GM21367 (cell line): ENCODE measurements at regions not wholly inside any gene's neighbourhood (a gene's known extent, or its start where the extent isn't known, plus 50 kb on each side); places are given as distances from the start of the nearest gene placed in this dataset.
"Not testable (repeated sequence)": the region's sequence is repeated elsewhere in the genome, so short reads cannot be mapped to it uniquely, and the experiment has no call there.

ENCODE experiments used
- ATAC-seq: cut with Tn5 transposase; IDR thresholded peaks from one replicate; pipeline ENCODE4 v1.9.1; 2021; ENCODE audit not compliant: unreplicated experiment

- ATAC-seq: no peak
Observed at GRCh38 chr2:153308466-153308865, 170.1 kb downstream of the RPRM start.

DNA sequence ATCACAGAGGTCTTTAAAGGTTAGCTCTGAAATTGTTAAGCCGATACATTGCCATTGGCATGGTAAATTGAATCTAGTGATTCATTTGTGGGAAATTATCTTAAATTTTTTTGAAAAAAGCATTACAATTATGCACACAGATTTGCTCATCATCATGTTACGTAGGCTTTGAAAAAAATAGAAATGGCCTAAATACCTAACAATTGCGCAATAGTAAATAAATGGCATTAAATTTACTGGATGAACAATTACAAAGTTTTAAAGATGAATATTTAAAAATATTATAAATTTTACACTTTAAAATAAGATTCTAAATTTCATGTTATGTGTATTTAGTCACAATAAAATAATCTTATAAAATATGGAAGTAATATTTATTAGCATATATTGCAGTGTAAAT, 171.3 kb downstream of the RPRM start:
- no peak for ATAC-seq

DNA sequence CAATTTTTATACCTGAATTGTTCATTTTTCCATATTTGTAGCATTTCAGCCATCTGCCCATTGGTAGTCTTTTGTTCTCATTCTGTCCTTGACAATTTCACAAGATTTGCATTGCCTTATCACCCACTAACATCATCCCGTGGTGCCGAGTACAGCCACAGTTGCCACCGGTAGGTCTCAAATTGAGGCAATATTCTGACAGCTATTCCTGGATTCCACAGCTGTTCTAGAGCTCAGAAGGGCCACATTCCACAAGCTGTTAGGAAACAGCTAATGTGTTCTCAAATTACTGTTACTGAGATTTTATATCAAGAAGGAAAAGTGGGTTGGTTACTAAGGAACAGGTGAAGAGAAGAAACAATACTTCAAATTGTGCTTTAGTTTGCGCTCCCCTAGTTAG, 178.8 kb downstream of the RPRM start:
- no peak for ATAC-seq

GRCh38 chr2:153299217-153299616, 179.3 kb downstream of the RPRM start:
- no peak for ATAC-seq

GRCh38 chr2:153294199-153294786, 184.3 kb downstream of the RPRM start:
- no peak for ATAC-seq

GRCh38 chr2:153291718-153292117, 186.8 kb downstream of the RPRM start:
- no peak for ATAC-seq

GRCh38 chr2:153287109-153287801, 191.3 kb downstream of the RPRM start:
- no peak for ATAC-seq

DNA sequence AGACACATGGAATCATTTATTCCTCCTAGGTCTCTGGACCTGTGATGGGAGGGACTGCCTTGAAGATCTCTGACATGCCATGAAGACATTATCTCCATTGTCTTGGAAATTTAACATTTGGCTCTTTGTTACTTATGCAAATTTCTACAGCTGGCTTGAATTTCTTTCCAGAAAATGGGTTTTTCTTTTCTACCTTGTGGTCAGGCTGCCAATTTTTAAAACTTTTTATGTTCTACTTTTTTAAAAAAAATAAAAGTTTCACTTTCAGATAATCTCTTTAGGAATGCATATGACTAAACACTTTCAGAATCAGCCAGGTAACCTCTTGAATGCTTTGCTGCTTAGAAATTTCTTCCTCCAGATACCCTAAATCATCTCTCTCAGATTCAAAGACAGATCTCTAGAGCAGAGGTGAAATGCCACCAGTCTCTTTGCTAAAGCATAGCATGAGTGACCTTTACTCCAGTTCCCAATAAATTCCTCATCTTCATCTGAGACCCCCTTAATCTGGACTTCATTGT, 209.6 kb downstream of the RPRM start:
- no peak for ATAC-seq

DNA sequence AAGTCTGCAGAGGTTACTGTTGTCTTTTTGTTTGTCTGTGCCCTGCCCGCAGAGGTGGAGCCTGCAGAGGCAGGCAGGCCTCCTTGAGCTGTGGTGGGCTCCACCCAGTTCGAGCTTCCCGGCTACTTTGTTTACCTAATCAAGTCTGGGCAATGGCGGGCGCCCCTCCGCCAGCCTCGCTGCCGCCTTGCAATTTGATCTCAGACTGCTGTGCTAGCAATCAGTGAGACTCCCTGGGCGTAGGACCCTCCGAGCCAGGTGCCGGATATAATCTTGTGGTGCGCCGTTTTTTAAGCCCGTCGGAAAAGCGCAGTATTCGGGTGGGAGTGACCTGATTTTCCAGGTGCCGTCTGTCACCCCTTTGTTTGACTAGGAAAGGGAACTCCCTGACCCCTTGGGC, 221.7 kb downstream of the RPRM start:
- not testable (repeated sequence) for ATAC-seq

DNA sequence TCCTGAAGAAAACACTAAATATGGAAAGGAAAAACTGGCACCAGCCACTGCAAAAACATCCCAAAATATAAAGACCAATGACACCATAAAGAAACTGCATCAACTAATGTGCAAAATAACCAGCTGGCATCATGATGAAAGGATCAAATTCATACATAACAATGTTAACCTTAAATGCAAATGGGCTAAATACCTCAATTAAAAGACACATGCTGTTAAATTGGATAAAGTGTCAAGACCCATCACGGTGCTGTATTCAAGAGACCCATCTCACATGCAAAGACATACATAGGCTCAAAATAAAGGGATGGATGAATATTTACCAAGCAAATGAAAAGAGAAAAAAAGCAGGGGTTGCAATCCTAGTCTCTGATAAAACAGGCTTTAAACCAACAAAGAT, 231.9 kb downstream of the RPRM start:
- ATAC-seq: not testable (repeated sequence)

- ATAC-seq: peak; percentile 92
Observed at GRCh38 chr2:153235516-153235915, 243.0 kb downstream of the RPRM start.

GRCh38 chr2:153232464-153232863, 246.1 kb downstream of the RPRM start:
- ATAC-seq: no peak

DNA sequence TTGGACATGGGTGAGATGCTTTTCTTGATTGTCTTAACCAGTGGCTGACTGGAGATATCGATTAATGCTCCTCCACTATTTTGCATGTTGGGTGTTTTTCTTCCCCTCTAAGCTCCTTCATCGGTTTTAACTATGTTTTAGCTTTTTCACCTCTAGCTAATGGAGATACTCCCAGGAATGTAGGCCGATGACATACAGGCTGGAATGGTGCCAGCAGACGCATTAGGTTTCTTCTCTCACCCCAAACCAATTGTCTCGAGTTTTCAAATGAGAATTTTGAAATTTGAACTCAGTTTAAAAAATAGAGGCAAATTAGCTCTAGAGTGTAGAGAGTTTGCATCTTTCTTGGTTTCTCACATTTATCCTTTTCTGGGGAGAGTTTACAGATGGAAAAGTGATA, 247.6 kb downstream of the RPRM start:
- no peak for ATAC-seq

GRCh38 chr2:153228904-153229303, 249.7 kb downstream of the RPRM start:
- ATAC-seq: no peak

- no peak for ATAC-seq
Observed at GRCh38 chr2:153227981-153228380, 250.6 kb downstream of the RPRM start.

DNA sequence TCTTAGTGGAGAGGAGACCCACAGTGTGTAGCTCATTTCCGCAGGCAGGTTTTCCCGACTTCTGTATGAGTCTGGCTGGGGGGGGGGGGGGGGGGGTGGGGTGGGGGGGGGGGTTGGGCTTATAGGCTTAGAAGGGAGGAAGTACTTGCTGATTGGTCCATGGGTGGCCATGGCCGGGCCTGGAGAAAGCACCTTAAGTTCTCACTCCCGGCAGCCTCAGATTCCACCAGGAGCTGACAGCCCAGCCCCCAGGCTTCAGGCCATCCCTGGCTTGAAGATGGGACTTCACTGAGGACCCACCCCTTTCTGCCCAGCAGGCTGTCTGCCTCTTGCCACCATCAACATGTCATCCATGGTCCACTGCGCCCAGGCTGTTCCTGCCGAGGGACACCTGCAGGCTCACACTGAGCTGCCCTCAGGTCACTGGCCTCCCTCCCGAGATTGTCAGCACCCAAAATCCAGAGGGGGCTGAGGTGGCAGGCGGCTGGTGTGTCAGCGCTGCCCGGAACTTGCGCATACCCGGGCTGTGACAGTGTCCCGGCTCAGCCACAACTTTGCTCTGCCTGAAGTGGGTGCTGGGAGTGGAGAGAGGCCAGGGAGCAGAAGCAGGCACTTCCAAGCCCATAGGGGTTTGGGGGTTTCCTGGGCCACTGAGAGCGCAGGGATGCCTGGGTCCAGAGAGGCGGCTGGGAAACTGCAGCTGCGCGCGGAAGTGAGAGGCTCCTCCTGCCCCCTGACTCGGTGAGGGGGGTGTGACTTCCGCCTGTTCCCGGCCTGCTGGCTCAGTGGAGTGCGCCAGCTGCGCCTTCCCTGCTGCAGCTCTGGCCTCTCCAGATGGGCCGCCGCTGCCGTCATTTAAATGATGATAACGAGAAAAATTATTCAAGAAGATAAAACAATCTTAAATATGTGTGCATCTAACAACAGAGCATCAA, 256.1 kb downstream of the RPRM start:
- no peak for ATAC-seq

DNA sequence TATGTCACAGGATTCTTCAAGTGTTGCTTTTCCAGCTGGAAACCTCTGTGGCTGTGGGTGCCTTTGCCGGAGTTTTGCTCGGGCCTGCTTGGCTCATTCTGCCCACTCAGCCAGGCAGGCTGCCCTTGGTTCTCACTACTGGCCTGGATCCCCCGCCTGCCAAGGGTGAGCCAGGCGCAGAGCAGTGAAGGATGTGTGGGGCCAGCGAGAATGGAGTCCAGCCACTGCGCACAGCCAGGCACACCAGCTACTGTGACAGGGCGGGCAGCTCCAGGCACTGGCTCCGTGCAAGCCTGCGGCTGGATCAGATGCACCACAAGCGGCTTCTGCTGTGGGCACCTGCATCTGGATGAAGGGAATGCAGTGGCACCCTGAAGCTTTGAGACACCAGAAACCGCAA, 257.1 kb downstream of the RPRM start:
- ATAC-seq: no peak

DNA sequence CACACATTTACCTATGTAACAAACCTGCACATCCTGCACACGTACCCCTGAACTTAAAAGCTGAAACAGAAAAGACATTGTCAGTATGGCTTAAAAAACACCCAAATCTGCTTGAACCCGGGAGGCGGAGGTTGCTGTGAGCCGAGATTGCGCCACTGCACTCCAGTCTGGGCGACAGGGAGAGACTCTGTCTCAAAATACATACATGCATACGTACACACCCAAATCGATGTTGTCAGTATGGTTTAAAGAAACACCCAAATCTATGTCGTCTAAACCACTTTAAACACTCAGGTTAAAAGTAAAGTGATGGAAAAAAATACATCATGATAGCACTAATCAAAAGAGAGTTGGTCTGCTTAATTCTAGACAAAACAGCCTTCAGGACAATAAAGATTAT, 257.5 kb downstream of the RPRM start:
- no peak for ATAC-seq

- ATAC-seq: no peak
Observed at GRCh38 chr2:153218851-153219250, 259.7 kb downstream of the RPRM start.

GRCh38 chr2:153214337-153214736, 264.2 kb downstream of the RPRM start:
- ATAC-seq: no peak

- no peak for ATAC-seq
Observed at GRCh38 chr2:153213022-153213421, 265.5 kb downstream of the RPRM start.
